Stomach (tissue), 4 donors: ENCODE measurements at regions not wholly inside any gene's neighbourhood (a gene's known extent, or its start where the extent isn't known, plus 50 kb on each side); places are given as distances from the start of the nearest gene placed in this dataset.

ENCODE experiments used
- CTCF ChIP-seq, 7 experiments: fragments of 450-650 bp in 4 of 7; fragments of 200-600 bp in 3 of 7; sonication (generic) in 3 of 7; IDR thresholded peaks; one replicate each; pipeline ENCODE4 v1.5.1; 2016 to 2019; ENCODE audit warnings: antibody characterized with exemption in 7 of 7, control low read depth in 2 of 7, mild to moderate bottlenecking in 1 of 7
- EP300 ChIP-seq: sonication (generic); formaldehyde crosslinking; IDR thresholded peaks from one replicate; pipeline ENCODE4 v1.6.1; 2017; ENCODE audit warnings: antibody characterized with exemption
- POLR2A ChIP-seq, 4 donors: fragments of 450-650 bp; IDR thresholded peaks; one replicate each; pipeline ENCODE4 v1.6.1; 2016; ENCODE audit warnings: antibody characterized with exemption in 4 of 4, control low read depth in 2 of 4, mild to moderate bottlenecking in 1 of 4, moderate library complexity in 1 of 4
- POLR2AphosphoS5 ChIP-seq, 3 donors: sonication (generic); formaldehyde crosslinking; IDR thresholded peaks; one replicate each; pipeline ENCODE4 v1.6.1; 2016; ENCODE audit warnings: antibody characterized with exemption in 3 of 3

- TF ChIP-seq CTCF (IDR thresholded peaks at IDR 0.05) (no peak), POLR2A (IDR thresholded peaks at IDR 0.05) (no peak), EP300 (no peak), POLR2AphosphoS5 (IDR thresholded peaks at IDR 0.05) (no peak)
Measured at GRCh38 chr15:20386198-20386597, 155.4 kb downstream of the GOLGA6L6 start.
